ENCODE measurements at regions not wholly inside any gene's neighbourhood (a gene's known extent, or its start where the extent isn't known, plus 50 kb on each side); places are given as distances from the start of the nearest gene placed in this dataset.
"Not testable (repeated sequence)": the region's sequence is repeated elsewhere in the genome, so short reads cannot be mapped to it uniquely, and the experiment has no call there.

DNA sequence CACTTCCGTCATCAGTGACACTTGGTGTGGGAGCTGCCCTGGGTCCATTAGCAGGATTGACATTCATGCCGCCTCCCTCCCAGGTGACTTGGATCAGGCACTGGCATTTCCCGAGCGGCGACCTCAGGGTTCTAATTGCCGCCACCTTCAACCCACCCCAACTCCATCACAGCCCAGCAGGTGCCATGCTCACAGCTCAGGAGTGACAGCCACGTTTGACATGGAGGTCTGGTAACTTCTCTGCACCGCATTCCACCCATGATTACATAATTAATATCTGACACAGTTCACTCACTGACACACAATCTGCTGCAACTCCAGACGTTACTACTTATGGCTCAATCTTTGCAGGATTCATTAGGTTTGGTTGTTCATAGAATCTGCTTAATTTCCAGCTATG is 450.9 kb upstream of the MYT1L start:
- DNase-seq: no peak

GRCh38 chr2:2779727-2780126 is 448.7 kb upstream of the MYT1L start:
- DNase-seq: no peak

- DNase-seq: no peak
Measured at GRCh38 chr2:2777876-2778275, 446.8 kb upstream of the MYT1L start.

- no peak for DNase-seq
Measured at GRCh38 chr2:2777213-2777612, 446.1 kb upstream of the MYT1L start.

GRCh38 chr2:2775018-2775417 is 443.9 kb upstream of the MYT1L start:
- no peak for DNase-seq

- DNase-seq: no peak
Measured at GRCh38 chr2:2773692-2774091, 442.6 kb upstream of the MYT1L start.

GRCh38 chr2:2773080-2773479 is 442.0 kb upstream of the MYT1L start:
- not testable (repeated sequence) for DNase-seq

- no peak for DNase-seq
Measured at GRCh38 chr2:2771721-2772411, 440.8 kb upstream of the MYT1L start.

DNA sequence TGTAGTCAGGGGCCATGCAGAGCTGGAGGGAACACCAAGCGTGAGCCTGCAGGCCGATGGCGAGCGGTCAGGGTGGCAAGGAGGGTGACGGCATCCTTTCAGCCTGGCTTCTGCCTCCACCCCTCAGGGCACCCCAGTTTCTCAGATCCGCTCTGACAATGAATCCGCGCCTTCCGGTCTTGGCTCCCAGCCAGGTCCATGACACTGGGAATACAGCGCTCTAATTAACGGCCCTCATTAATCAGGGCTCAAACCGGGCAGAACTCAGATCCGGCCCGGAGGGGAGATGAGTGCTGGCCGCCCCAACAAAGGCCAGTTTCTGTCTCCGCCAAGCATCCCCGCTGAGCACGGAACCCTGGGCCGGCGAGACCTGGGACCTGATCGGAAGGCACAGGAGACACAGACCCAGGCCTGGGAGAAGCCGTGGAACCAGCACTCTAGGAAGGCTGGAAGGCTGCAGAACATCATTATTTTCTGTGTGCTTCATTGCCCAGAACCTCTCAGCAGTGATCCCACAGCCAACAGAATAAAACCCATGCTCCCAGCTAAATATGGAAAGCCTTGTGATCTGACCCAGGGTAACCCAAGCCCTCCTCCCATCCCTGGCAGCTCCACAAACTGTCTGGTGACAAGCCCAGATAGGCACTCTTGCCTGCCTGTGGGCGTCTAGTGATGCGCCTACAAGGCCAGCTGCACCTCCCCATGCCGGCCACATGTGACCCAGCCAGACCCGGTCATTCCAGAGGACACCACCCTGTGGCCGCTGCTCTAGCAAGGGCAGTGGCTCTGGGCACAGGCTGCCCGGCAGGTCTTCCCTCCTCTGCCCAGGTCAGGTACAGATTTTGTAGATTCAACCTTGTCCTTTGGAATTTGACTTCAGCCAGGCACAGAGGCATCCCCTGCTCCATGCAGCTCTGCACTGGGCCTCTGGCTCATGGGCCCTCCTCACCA is 438.7 kb upstream of the MYT1L start:
- no peak for DNase-seq

DNA sequence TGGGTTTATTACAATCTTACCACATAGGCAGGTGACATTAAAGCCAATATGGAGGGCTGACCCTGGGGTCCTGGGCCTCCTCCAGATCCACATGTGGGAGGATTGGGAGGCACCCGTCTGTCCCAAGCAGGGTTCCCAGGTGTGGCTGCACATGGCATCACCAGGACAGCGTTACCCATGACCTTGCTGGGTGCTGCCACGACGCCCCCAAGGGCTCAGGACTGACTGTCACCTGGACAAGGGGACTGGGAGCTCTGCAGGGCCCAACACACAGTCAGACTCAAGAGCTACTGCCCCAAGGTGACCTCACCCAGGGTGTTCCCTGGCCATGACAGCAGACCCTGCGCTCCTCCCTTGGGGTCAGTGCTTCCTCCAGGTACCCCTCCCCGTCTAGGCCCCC is 437.4 kb upstream of the MYT1L start:
- DNase-seq: no peak

DNA sequence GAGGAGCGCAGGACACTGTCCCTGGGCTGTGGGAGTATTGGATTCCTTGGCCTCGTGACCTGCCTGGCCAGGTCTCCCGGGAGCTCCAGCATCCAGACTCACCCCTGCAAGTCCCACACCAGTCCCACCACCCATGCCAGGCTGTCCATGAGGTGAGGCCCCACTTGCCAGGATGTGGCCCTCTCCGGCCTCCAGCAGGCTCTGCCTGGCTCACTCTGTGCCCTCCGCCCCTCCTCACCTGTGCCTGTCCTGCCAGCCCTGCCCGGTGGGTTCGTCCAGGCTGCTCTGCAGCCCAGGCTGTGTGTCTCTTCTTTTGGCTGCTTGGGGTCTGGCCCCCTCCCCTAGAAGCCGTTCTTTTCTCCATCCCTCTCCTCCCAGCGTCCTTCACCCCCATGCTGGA is 436.8 kb upstream of the MYT1L start:
- no peak for DNase-seq

DNA sequence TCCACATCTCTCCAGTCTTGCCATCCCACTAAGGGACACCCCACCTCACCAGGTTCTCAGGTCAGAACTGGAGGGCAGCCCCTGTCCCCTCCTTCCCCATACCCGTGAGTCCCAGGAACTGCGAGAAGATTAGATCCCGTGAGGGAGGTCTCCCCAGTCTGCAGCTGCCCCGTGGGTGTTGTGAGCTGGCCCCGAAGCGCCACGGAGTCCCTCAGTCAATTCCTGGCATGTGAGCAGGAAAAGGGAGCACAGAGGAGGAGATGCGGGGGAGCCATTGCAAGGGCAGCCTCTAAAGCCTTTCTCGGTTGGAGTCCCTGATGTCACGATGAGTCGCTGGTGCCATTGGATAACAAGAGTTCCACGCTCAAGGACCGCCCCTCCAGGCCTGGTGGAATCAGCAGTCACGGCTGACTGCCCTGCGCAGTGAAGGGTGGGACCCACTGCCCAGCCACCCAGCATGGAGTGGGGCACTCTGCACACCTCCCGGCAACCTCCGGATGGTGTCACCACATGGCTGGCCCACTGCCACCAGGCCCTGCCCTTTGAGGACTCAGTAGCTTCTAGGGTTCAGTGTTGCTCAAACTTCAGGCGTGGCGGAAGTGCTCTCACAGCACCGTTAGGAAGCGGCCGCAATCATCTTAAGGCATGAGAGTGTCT is 434.9 kb upstream of the MYT1L start:
- DNase-seq: no peak

DNA sequence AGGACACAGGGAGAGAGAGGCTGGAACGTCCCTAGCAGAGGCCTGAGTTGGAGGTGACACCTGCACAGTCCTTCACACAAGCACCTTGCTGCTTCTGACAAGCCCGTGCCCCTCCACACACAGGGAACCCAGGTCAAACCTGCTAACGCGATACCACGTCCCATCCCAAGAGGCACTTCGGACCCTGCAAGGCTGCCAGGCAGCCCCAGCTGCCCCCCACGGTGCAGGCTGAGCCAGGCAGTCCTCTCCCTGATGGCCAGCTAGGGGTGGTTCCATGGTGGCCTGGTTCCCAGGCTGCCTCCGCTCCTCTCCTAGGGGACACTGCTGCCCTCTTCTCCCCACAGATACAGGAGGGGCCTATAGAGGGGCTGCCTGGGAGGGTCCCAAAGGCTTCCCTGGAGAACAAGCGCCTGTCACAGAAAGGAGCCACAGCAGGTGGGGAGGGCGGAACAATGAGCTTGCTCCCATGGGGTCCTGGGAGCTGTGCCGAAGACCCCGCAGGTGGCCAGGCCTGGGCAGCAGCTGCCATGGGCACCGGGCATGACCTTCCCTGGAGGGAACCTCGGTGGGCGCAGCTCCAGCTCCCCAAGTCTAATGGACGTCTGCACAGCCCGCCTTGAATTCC is 434.2 kb upstream of the MYT1L start:
- DNase-seq: no peak

DNA sequence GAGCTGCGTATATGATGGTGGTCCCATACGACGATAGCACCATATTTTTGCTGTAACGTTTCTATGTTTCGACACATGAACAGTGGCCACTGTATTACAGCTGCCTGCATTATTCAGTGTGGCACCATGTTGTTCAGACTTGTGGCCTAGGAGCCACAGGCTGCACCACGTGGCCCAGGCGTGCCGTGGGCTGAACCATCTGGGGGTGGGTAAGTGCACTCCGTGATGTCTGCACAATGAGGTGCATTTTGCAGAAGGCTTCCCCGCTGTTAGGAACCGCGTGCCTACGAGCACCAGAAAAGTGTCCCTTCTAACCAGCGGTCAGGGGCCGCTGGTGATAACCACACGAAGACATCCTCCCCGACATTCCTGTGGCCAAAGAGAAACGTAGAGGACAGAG is 433.7 kb upstream of the MYT1L start:
- no peak for DNase-seq

- no peak for DNase-seq
Measured at GRCh38 chr2:2764001-2764355, 432.9 kb upstream of the MYT1L start.

- no peak for DNase-seq
Measured at GRCh38 chr2:2763351-2764000, 432.4 kb upstream of the MYT1L start.

DNA sequence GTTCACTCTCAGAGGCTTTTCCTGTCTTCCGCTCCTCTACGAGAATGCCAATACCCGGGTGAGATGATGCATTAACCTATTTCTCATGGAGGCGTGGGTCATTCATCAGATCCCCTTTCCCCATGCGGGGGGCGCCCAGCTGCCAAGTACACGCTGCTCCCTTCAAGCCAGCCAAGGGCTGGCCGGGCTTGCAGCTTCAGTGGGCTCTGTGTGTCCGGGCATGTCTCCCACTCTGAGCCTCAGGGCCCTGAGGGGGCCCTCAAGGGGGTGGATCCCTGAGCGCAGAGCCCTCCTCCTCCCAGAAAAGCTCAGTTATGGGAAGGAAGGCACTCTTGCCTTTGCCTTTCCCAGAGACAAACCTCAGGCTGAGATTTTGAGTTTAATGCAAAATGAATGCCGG is 431.8 kb upstream of the MYT1L start:
- no peak for DNase-seq

- no peak for DNase-seq
Measured at GRCh38 chr2:2762166-2762908, 431.3 kb upstream of the MYT1L start.

- DNase-seq: no peak
Measured at GRCh38 chr2:2758793-2759367, 427.8 kb upstream of the MYT1L start.

GRCh38 chr2:2757764-2758163 is 426.7 kb upstream of the MYT1L start:
- DNase-seq: peak; percentile 61

GRCh38 chr2:2756886-2757285 is 425.8 kb upstream of the MYT1L start:
- no peak for DNase-seq

- DNase-seq: no peak
Measured at GRCh38 chr2:2755990-2756389, 424.9 kb upstream of the MYT1L start.
